Activated CD4-positive, CD25-positive, alpha-beta regulatory T cell (primary cell): ENCODE measurements at regions not wholly inside any gene's neighbourhood (a gene's known extent, or its start where the extent isn't known, plus 50 kb on each side); places are given as distances from the start of the nearest gene placed in this dataset.
"Not testable (repeated sequence)": the region's sequence is repeated elsewhere in the genome, so short reads cannot be mapped to it uniquely, and the experiment has no call there.

ENCODE experiments used
- DNase-seq, 4 experiments: peaks; one replicate each; lab custom pipeline; 2025; lab: John Stamatoyannopoulos, UW

DNA sequence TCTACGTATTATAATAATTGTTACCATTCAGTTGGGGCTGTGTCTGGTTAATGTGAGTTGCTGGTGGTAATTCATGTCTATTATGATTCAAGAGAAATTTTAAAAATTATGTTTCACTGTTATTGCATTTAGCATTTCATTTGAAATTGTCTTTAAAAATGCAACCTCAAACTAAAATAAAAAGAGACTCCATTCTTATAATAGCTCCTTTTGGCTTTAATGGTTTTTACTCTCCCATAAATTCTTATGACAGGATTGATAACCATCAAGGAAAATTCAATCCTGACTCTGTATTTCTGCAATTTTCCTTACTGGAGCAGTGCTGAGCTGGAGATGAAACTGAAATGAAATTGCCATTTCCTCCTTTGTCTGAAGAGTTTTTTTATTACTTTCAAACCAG, 262.7 kb downstream of the REEP3 start:
- no peak for DNase-seq

DNA sequence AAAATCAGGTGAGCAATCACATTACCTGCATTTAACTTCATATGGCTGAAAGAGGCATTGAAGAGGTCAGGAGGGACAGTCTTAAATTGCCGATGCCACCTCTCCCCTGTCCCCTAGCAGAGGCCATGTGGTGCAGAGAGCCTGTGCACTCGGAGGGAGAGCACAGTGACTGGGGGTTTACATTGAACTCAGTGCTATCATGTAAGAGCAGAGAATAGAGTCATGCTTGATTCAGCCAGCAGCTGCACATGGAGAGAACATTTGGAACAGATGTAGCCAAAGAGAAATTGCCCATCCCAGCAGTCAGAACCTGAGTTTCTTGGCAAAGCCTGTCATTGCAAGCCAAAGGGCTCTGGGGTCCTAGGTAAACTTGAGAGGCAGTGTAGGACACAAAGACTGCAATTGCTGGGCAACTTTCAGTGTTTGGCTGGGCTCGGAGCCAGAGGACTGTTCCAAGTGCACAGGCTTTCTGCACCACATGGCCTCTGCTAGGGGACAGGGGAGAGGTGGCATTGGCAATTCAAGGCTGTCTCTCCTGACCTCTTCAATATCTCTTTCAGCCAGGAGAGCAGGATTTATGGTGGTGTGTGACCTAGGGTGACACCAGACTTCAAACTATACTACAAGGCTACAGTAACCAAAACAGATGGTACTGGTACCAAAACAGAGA, 267.1 kb downstream of the REEP3 start:
- DNase-seq = no peak

DNA sequence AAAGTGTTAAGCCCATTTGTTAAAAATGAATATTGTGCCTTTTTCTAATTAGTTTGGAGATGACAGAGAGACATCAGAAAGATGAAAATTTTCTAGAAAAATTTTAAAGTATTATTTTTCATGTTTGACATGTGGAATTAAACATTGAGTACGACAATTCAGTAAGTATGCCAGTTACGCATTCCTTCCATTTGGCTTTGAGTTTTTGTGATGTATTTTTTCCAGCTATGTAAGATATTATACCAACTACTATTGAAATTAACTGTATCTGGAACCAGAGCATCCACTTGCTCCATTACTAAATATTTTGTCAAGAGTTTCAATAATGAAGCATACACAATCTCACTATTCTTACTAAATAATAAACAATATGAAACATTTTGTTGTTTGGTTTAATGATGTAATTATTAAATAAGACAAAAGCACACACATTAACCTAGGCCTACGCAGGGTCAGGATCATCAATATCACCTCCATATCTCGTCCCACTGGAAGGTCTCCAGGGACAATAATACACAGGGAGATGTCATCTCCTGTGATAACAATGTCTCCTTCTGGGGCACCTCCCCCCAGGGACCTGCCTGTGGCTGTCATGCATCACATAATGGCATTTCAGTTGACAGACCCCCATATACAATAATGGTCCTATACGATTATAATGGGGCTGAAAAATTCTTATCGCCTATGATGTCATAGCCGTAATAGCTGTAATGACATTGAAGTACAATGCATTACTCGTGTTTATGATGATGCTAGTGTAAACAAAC, 274.1 kb downstream of the REEP3 start:
- no peak for DNase-seq

DNA sequence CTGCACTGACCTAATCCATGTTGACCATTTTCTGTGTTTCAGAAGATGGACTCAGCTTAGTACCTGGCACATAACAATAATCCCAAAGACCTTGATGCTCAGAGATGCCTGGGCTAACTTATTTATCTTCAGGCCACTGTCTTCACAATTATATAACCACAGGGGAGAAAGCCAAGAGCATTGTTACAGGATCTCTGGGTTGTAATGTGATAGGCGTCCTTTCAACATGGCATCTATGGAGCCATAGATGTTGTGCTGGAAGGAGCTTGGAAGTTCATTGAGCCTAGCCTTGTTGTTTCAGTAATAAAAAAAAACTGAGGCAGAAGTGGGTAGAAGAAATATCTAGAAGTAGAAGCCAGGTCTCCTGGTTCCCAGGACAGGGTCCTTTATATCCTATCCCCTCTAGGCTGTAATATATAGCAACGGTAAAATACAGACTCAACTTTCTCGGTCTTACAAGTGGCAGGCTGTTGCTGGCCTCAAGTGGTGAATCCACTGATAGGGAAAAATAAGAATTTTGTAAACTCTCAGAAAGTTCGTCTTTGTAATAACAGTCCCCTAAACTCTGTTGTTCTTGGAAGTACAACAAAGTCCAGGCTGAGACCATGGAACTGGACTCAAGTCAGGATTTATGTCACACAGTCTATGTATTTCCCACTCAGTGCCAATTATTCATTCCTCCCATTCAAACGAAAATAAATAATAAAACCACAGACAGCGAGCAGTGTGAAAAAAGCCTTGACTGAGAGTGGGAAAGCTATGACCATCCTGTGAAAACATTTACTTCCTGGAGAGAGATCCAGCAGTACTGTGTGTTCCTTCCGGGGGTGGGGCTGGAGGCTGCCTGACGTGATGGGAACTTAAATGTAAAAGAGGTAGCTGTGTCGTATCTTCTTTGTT, 277.6 kb downstream of the REEP3 start:
- DNase-seq = no peak

DNA sequence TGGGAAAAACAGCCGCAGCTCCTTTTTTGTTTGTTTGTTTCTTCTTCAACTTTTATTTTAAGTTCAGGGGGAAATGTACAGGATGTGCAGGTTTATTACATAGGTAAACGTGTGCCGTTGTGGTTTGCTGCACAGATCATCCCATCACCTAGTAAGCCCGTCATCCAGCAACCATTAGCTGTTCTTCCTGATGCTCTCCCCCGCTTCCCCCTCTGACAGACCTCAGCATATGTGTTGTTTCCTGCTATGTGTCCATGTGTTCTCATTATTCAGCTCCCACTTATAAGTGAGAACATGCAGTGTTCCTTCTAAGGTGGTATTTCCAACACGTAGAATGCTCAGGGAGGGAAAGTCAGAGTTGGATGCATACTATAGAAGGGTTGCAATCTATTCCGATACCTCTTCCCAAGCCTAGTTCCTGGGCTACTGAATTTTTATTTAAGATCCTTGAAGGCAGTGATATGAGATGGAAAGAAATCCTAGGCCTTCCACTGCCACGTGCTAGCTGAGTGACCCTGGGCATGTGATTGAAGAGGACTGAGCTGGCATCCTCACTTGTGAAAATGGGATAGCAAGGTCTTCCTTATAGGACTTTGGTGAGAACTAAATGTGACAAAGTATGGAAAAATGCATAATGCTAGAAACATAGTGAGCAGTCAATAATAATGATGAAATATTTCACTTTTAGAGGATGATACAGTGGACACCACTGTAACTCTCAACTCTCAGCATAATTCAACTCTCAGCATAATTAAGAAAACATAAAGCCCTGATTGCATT, 278.5 kb downstream of the REEP3 start:
- no peak for DNase-seq

DNA sequence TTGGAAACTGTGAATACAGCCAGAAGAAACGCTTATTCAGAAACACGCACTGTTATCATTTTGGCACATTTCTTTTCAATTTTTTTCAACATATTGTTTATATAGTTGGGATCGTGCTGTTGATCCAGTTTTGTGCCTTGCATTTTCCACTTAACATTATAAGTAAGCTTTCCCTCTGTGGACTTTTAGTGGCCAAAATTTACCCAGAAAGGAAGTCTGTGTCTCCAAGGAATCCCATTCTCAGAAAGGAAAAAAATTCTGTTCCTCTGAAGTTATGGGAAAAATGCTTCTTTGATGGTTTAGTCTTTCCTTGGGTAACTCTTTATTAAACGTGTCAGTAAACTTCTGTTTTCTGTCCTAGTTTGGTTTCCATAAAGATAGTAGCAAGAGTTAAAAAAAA, 280.0 kb downstream of the REEP3 start:
- DNase-seq = no peak

DNA sequence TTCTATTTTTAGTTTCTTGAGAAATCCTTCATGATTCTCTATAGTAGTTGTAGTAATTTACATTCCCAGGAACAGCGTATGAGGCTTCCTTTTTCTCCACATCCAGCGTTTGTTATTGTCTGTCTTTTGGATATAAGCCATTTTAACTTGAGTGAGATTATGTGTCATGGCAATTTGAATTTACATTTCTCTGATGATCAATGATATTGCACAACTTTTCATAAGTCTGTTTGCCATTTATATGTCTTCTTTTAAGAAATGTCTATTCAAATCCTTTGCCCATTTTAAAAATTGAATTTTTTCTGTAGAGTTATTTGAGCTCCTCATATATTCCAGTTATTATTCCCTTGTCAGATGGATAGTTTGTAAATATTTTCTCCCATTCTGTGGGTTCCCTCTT, 285.1 kb downstream of the REEP3 start:
- DNase-seq = no peak

DNA sequence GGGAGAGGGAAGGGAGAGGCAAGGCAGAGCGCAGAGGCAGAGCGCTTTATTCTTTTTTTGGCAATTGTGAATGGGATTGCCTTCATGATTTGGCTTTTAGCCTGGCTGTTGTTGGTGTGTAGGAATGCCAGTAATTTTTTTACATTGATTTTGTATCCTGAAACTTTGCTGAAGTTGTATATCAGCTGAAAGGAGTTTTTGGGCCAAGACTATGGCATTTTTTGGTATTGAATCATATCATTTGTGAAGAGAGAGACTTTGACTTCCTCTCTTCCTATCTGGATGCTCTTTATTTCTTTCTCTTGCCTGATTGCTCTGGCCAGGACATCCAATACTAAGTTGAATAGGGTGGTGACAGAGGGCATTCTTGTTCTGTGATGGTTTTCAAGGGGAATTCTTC, 291.3 kb downstream of the REEP3 start:
- DNase-seq = no peak

DNA sequence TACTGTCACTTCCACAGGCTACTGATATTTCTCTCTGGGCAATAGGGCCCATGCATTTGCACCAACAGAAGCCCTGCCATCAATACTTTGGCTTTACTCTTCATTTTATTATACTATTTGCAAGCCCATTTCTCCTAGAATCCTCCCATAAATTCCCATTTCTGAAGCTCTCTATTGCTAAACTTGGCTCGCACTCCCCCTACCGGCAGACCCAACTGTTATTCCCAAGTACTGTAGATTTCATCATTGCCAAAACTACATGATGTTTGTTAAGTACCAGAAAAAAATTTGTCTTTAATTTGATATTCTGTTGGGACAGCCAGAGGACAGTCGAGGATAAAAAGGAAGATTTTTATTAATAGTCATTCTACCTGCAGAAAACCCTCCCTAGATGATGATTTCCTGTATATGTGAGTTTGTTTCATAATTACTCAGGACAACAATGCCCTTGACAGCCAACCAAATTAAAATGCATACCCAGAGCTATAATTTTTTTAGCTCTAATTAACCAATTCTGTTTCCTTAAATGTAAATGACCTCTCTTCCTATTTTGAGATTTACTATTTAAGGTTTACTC, 298.6 kb downstream of the REEP3 start:
- no peak for DNase-seq

DNA sequence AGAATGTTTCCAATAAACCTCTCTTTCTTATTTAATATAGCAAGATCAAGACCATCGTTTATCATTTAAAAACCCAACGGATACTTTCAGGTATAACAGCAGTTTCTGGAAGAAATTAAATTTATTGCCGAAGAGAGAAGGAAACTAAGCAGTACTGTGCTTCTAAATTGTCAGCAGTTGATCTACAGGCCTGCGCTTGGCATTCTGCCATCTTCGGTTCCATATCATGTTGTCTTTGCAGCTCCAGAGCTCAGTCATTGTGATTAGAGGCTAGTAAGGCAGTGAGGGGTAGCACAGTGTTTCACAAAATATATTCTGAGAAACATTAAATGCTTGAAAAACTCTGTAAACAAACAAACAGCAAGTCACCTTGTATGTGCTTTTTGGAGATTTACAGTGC, 301.3 kb downstream of the REEP3 start:
- DNase-seq = no peak

DNA sequence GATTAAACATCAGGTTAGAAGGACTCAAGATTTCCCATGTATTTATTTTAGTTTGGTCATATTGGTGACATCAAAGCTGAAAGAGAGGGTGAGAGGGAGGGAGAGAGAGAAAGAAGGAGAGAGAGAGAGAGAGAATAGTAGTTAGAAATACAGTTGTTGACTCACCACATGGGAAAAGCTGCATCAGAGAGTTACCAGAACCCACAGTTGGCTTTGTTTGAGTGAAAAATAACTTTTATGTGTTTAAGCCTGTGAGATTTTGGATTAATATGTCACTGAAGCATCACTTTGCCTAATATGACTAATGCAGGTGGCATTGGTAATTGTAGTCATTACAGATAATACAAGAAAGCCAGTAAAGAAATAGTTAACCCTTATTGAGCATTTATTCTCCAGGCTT, 303.9 kb downstream of the REEP3 start:
- no peak for DNase-seq

DNA sequence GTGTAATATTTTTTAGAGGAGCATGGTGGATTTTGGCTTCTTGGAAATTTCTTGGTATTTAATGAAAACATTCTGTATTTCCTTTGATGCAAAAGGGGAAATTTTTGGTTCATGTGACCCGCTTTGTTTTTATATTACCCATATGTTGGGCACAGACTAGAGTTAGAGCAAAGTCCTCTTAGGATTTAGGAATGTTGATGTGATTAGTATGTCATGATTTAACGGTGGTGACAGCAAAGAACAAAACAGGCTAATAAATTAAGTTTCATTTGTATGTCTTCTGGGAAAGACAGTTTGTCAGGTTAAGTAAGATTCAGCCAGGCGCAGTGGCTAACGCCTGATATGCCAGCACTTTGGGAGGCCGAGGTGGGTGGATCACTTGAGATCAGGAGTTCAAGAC, 304.6 kb downstream of the REEP3 start:
- DNase-seq = no peak

DNA sequence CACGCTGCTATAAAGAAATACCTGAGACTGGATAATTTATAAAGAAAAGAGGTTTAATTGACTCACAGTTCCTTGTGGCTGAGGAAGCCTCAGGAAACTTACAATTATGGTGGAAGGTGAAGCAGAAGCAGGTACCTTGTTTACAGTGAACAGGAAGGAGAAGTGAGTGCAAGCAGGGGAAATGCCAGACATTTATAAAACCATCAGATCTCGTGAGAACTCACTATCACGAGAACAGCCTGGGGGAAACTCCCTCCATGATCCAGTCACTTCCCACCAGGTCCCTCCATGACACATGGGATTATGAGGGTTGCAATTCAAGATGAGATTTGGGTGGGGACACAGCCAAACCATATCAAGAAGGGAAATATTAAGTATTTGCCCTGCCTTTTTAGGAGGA, 305.8 kb downstream of the REEP3 start:
- not testable (repeated sequence) for DNase-seq

DNA sequence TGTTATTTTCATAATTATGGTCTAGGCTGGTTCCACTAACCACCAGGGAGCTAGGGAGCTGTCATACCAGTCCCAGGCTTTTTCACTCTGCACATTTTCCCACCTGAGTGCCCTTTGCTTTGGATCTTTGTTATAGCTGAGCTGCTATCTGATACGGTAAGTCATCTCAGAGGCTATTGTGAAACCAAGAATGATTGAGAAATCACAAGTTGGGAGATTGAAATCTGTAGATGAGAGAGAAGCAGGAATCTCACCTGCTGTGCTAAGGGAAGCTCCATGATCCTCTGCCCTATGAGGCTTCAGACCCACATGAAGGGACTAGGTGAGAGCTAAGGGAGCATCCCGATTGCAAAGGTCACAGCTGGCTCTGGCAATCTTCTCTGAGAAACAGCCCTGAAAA, 307.8 kb downstream of the REEP3 start:
- DNase-seq = no peak

DNA sequence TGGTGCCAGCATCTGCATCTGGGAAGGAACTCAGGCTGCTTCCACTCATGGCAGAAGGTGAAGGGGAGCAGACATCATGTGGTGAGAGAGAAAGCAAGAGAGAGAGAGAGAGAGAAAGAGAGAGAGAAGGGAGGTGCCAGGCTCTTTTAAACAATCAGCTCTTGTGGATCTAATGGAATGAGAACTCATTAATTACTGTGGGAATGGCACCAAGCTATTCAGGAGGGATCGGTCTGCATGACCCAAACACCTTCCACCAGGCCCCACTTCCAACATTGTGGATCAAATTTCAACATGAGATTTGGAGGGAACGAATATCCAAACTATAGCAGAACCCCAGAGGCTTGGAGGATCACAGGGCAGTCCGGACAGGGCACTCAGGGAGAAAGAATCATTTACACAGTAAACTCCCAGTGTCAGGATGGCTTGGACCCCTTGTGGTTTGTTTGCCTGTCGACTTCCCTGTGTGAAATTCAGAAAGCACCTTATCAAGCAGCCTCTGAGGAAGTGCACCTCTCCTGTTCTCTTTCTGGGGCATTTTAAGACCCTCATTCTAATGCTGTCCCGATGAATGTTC, 308.5 kb downstream of the REEP3 start:
- DNase-seq = no peak

DNA sequence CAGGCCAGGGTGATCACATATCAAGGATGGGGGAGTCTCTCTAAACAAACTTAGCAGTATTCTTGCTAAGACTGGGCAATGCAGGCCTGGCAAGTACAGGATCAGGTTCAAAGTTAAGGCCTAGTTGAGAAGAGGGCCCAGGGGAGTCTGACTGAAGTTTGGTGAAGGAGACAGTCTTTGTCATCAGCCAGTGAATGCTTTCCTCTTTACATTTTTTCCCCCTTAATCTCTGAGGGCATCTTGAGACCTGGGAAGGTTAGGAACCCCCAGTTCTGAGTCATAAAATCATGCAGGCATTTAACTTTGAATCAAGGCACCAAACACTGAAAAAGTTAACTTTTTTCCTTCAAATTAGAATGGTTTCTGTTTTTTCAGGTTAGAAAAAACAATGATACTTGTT, 311.5 kb downstream of the REEP3 start:
- no peak for DNase-seq

DNA sequence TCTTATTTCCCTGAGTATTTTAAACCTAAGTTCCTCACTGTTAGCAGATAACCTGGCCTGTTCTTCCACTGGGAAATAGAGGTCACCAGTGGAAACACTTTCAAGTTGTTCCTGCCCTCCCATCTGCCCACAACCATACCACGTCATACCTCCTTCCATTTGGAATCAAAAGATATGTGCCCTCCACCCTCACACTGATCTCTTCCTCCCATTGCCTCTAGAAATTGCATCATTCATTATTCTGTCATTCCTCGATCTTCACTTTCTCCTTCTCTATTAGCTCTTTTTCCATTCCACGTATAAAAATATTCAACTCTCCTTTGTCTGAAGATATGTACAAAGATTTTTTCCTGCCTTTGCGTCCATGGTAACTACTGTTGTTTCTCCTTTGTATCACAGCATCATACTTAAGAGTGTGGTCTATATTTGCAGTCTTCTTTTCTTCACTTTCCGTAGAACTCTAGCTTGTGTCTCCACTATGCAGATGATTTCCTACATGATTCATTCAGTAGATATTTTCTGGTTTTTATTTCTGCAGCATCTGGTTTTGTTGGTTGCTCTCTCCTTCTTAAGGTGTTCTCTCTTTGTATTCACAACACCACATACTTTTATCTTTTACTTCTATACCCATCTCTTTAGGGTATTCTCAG, 312.3 kb downstream of the REEP3 start:
- DNase-seq = no peak

DNA sequence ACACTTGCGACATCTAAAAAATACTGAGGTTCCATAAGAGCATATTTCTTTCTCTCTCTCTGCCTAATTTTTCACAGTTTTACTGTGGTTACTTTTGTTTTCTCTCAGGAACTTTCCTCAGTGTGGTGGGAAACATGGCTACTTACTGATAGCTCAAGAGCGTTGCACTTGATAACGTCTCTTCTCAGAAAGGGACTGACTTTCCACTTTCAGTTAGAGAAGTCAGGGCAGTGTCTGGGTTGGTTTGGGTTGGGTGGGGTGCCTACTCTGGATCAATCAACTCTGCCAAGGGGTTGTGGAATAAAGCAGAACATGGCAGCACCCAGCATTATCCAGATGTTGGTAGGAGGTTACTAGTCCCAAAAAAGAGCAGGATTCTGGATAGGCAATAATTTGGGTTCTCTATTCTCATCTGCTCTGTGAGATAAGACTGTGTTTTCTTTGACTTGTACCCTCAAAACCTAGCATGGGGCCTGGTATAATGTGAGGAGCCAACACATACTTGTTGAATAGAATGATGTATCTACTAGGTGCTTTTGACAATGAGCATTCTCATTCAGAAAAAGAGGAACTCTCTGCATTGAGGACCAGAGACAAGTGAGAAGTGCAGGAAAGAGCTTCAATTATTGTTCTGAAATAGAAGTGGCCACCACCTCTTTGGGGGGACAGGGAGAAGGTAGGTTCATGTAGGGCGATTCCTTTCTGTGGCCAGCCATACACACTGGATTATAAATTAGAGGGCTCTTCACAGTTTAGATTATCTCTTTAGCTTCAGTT, 315.7 kb downstream of the REEP3 start:
- DNase-seq = no peak

DNA sequence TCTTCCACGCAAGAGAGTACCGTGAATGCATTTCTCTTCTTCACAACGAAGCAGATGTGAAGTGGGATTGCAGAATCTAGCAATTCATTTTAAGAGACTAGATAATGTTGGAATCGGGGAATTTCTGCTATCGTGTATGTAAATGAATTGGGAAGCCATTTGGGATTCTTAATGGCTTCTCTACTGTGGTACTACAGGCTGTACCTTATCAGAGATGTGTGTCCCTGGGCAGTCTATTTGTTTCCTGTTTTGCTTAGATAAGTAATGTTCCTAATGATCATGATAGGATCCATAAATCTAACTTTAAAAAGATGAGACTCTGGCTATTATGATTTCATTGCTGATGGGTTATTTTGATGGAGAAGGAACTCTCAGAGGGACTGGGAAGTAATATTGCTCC, 320.6 kb downstream of the REEP3 start:
- no peak for DNase-seq

DNA sequence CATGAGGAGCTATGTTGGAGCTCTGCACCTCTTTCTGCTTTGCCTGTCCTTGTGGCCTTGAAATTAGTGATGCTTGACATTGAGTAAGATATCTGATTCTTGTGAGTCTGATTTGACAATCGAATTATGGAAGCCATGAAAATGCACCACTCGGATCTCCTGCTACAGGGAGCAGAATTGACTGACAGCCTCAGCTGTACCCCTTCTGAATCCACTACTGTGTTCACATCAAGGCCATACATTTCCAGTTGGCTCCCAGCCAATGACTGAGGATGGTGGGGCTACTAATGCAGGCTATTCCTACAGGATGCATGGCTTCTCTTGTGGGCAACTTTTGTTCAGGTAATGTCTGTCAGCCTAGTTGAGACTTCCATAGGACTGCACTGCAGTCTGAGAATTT, 321.9 kb downstream of the REEP3 start:
- no peak for DNase-seq
